OCI-LY3 (cell line): ENCODE measurements at regions not wholly inside any gene's neighbourhood (a gene's known extent, or its start where the extent isn't known, plus 50 kb on each side); places are given as distances from the start of the nearest gene placed in this dataset.

Experiments used
- H2AFZ ChIP-seq: fragments of 200-600, 300-600 bp; shearing (Covaris generic); 2 replicates; pipeline ENCODE4 v1.6.0; 2014; ENCODE audit warnings: antibody characterized with exemption, low read depth, low read length
- H3K27ac ChIP-seq: fragments of 200-600, 300-600 bp; sonication (generic); 2 replicates; pipeline ENCODE4 v1.5.1; 2014; ENCODE audit warnings: mild to moderate bottlenecking, low read length, moderate library complexity, mixed read lengths
- H3K27me3 ChIP-seq: fragments of 200-600, 300-600 bp; sonication (generic); 2 replicates; pipeline ENCODE4 v1.6.1; 2014; ENCODE audit warnings: low read depth, low read length, mixed read lengths
- H3K36me3 ChIP-seq: fragments of 200-600, 300-600 bp; sonication (generic); replicated peaks from 2 replicates; pipeline ENCODE3; 2014; ENCODE audit warnings: low read depth, low read length, mixed read lengths
- H3K4me1 ChIP-seq: fragments of 300-600, 200-600 bp; sonication (generic); 2 replicates; pipeline ENCODE4 v1.6.1; 2014; ENCODE audit warnings: low read length, mixed read lengths
- H3K4me2 ChIP-seq: fragments of 200-600, 300-600 bp; sonication (generic); 2 replicates; pipeline ENCODE4 v1.6.1; 2014; ENCODE audit warnings: low read length, mixed read lengths
- H3K4me3 ChIP-seq: fragments of 300-600, 200-600 bp; sonication (generic); 2 replicates; pipeline ENCODE4 v1.5.1; 2014; ENCODE audit warnings: antibody characterized with exemption, mild to moderate bottlenecking, low read length, moderate library complexity
- H3K79me2 ChIP-seq: fragments of 300-600, 200-600 bp; shearing (Covaris generic); 2 replicates; pipeline ENCODE4 v1.6.1; 2014; ENCODE audit warnings: mild to moderate bottlenecking, low read length, mixed read lengths
- H3K9ac ChIP-seq: fragments of 300-600, 200-600 bp; shearing (Covaris generic); 2 replicates; pipeline ENCODE4 v1.6.0; 2014; ENCODE audit warnings: mild to moderate bottlenecking, low read length, moderate library complexity
- H3K9me3 ChIP-seq: fragments of 200-600, 300-600 bp; shearing (Covaris generic); 2 replicates; pipeline ENCODE4 v1.6.1; 2014; ENCODE audit warnings: low read length, mixed read lengths; ENCODE audit not compliant: insufficient read depth
- H4K20me1 ChIP-seq: fragments of 200-600, 300-600 bp; sonication (generic); 2 replicates; pipeline ENCODE4 v1.6.1; 2016; ENCODE audit warnings: low read length, mixed read lengths; ENCODE audit not compliant: insufficient read depth
- CTCF ChIP-seq: fragments of 200-600, 300-600 bp; sonication (generic); IDR thresholded peaks from 2 replicates; pipeline ENCODE4 v1.5.1; 2014; ENCODE audit warnings: antibody characterized with exemption, low read length, low read depth
- EZH2phosphoT487 ChIP-seq: fragments of 200-600 bp; shearing (Covaris generic); IDR thresholded peaks from 2 replicates; pipeline ENCODE4 v1.6.1; 2018; ENCODE audit warnings: antibody characterized with exemption, mixed run types, low read depth

- no peak overlapping the region for H3K4me3 ChIP-seq
- no peak overlapping the region for H3K4me2 ChIP-seq
- H4K20me1 ChIP-seq = no peaks in the 10 kb centered on the region
- H2AFZ ChIP-seq = no peak overlapping the region
- TF ChIP-seq EZH2phosphoT487 = no peak
- no peak for TF ChIP-seq CTCF
- H3K79me2 ChIP-seq = no peaks in the 10 kb centered on the region
- H3K27me3 ChIP-seq = no peaks in the 10 kb centered on the region
- H3K9ac ChIP-seq = no peak overlapping the region
- no peak overlapping the region for H3K27ac ChIP-seq
- no peaks in the 10 kb centered on the region for H3K9me3 ChIP-seq
- H3K4me1 ChIP-seq = peaks cover 10% of the 10 kb centered on the region; the same call in 1 of the 2 replicates
- no peaks in the 10 kb centered on the region for H3K36me3 ChIP-seq
Measured at GRCh38 chr12:47591361-47591791, 114.5 kb downstream of the RPAP3 start.

GRCh38 chr12:47590771-47591360, 115.0 kb downstream of the RPAP3 start:
- H2AFZ ChIP-seq = no peak overlapping the region
- TF ChIP-seq CTCF (no peak), EZH2phosphoT487 (no peak)
- H3K9me3 ChIP-seq = no peaks in the 10 kb centered on the region
- peaks cover 10% of the 10 kb centered on the region; the same call in 1 of the 2 replicates for H3K4me1 ChIP-seq
- no peaks in the 10 kb centered on the region for H3K79me2 ChIP-seq
- H3K4me2 ChIP-seq = no peak overlapping the region
- H3K27ac ChIP-seq = no peak overlapping the region
- H3K36me3 ChIP-seq = no peaks in the 10 kb centered on the region
- no peak overlapping the region for H3K9ac ChIP-seq
- H4K20me1 ChIP-seq = no peaks in the 10 kb centered on the region
- no peaks in the 10 kb centered on the region for H3K27me3 ChIP-seq
- no peak overlapping the region for H3K4me3 ChIP-seq

GRCh38 chr12:47586952-47587669, 118.7 kb downstream of the RPAP3 start:
- Histone ChIP-seq H3K4me1 (peaks cover 10% of the 10 kb centered on the region; the same call in 1 of the 2 replicates), H3K4me3 (no peak overlapping the region), H3K9me3 (no peaks in the 10 kb centered on the region), H3K9ac (no peak overlapping the region), H3K79me2 (no peaks in the 10 kb centered on the region), H3K36me3 (no peaks in the 10 kb centered on the region), H3K27me3 (no peaks in the 10 kb centered on the region), H3K27ac (no peak overlapping the region), H3K4me2 (no peak overlapping the region), H4K20me1 (no peaks in the 10 kb centered on the region), H2AFZ (no peak overlapping the region)
- no peak for TF ChIP-seq EZH2phosphoT487
- TF ChIP-seq CTCF = no peak

- no peak overlapping the region for H3K4me2 ChIP-seq
- H3K9me3 ChIP-seq = no peaks in the 10 kb centered on the region
- H4K20me1 ChIP-seq = no peaks in the 10 kb centered on the region
- no peak overlapping the region for H3K9ac ChIP-seq
- H3K79me2 ChIP-seq = no peaks in the 10 kb centered on the region
- no peak overlapping the region for H2AFZ ChIP-seq
- TF ChIP-seq EZH2phosphoT487 (no peak), CTCF (no peak)
- H3K4me3 ChIP-seq = no peak overlapping the region
- H3K27me3 ChIP-seq = no peaks in the 10 kb centered on the region
- no peaks in the 10 kb centered on the region for H3K36me3 ChIP-seq
- H3K27ac ChIP-seq = no peak overlapping the region
- H3K4me1 ChIP-seq = no peaks in the 10 kb centered on the region
Measured at GRCh38 chr12:47585507-47585906, 120.3 kb downstream of the RPAP3 start.
